ENCODE measurements at regions not wholly inside any gene's neighbourhood (a gene's known extent, or its start where the extent isn't known, plus 50 kb on each side); places are given as distances from the start of the nearest gene placed in this dataset.

DNA sequence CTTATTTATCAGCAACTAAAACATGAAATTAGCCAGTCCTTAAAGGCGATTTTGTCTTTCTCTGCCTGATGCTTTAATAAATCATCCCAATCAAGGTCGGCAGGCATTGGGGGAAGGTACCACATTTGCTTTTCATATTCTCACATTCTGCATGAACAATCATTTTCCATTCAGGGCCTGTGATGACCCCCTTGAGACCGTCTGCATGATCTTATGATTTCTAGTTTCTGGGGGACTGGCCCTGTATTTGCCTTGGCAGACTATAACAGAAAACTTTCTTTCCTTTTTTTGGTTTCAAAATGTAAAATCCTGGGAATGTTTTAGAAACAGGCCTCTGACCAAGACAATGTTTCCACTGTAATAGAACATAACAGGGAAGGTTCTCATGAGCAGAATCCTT, 296.8 kb downstream of the IDS start (continued):
- TF ChIP-seq, protein P1, sequence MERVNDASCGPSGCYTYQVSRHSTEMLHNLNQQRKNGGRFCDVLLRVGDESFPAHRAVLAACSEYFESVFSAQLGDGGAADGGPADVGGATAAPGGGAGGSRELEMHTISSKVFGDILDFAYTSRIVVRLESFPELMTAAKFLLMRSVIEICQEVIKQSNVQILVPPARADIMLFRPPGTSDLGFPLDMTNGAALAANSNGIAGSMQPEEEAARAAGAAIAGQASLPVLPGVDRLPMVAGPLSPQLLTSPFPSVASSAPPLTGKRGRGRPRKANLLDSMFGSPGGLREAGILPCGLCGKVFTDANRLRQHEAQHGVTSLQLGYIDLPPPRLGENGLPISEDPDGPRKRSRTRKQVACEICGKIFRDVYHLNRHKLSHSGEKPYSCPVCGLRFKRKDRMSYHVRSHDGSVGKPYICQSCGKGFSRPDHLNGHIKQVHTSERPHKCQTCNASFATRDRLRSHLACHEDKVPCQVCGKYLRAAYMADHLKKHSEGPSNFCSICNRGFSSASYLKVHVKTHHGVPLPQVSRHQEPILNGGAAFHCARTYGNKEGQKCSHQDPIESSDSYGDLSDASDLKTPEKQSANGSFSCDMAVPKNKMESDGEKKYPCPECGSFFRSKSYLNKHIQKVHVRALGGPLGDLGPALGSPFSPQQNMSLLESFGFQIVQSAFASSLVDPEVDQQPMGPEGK (CRISPR knock-in tag; IDR thresholded peaks at IDR 0.05; ENCODE audit: borderline replicate concordance): no peak

- TF ChIP-seq ZC3H10 (CRISPR knock-in tag; IDR thresholded peaks at IDR 0.05) (no peak), CSDC2 (CRISPR knock-in tag; IDR thresholded peaks at IDR 0.05) (no peak), ISL1 (CRISPR knock-in tag; IDR thresholded peaks at IDR 0.05) (no peak), OSR1 (CRISPR knock-in tag; IDR thresholded peaks at IDR 0.05) (no peak), ZNF565 (CRISPR knock-in tag; conservative IDR thresholded peaks at IDR 0.05; ENCODE audit: low read depth) (no peak), CSRNP3 (CRISPR knock-in tag; IDR thresholded peaks at IDR 0.05) (no peak), TOX (CRISPR knock-in tag; IDR thresholded peaks at IDR 0.05; ENCODE audit: borderline replicate concordance) (no peak), ZNF70 (CRISPR knock-in tag; IDR thresholded peaks at IDR 0.05) (no peak), ZFP3 (CRISPR knock-in tag; IDR thresholded peaks at IDR 0.05) (no peak)
- ATAC-seq: no peak
Observed at GRCh38 chrX:149207518-149207917, 297.6 kb downstream of the IDS start.

DNA sequence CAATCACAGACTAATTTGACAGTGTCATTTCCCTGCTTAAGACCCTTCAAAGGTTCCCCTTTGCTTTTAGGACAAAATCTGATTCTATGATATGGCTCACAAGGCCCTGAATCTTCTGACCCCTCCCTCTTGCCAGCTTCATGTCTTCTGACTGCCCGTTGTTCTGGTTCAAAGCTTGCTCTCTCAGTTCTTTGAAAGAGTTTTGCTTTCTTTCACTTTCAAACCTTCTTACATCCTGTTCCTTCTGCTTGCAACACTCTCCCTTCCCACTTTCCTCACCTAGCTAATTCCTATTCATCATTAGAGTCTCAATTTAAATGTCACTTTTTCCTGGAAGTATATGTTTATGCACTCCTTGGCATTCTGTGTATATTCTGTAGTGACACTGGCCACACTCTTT, 299.2 kb downstream of the IDS start:
- no peak for ATAC-seq
- TF ChIP-seq TOX (CRISPR knock-in tag; IDR thresholded peaks at IDR 0.05; ENCODE audit: borderline replicate concordance) (no peak), CREB5 (CRISPR knock-in tag; IDR thresholded peaks at IDR 0.05; ENCODE audit: low read depth) (no peak), BACH2 (CRISPR knock-in tag; IDR thresholded peaks at IDR 0.05; ENCODE audit: borderline replicate concordance) (no peak), TCF4 (CRISPR knock-in tag; IDR thresholded peaks at IDR 0.05; ENCODE audit: borderline replicate concordance) (no peak), ZNF8 (CRISPR knock-in tag; IDR thresholded peaks at IDR 0.05) (no peak), ESRRG (CRISPR knock-in tag; IDR thresholded peaks at IDR 0.05) (no peak), PPARA (CRISPR knock-in tag; IDR thresholded peaks at IDR 0.05; ENCODE audit: borderline replicate concordance) (no peak), GLIS3 (CRISPR knock-in tag; IDR thresholded peaks at IDR 0.05) (no peak), RARB (CRISPR knock-in tag; IDR thresholded peaks at IDR 0.05) (no peak)

- no peak for ATAC-seq
Observed at GRCh38 chrX:149205081-149205480, 300.0 kb downstream of the IDS start.

More at GRCh38 chrX:149205081-149205480, 300.0 kb downstream of the IDS start:
- TF ChIP-seq ZNF8 (CRISPR knock-in tag; IDR thresholded peaks at IDR 0.05): no peak
- TF ChIP-seq ZNF70 (CRISPR knock-in tag; IDR thresholded peaks at IDR 0.05): no peak
- no peak for TF ChIP-seq ZFP3 (CRISPR knock-in tag; IDR thresholded peaks at IDR 0.05)
- TF ChIP-seq RARB (CRISPR knock-in tag; IDR thresholded peaks at IDR 0.05): no peak
- TF ChIP-seq OSR1 (CRISPR knock-in tag; IDR thresholded peaks at IDR 0.05): no peak
- no peak for TF ChIP-seq POU6F1 (CRISPR knock-in tag; IDR thresholded peaks at IDR 0.05; ENCODE audit: borderline replicate concordance, low read depth)
- TF ChIP-seq, protein P1 (CRISPR knock-in tag; IDR thresholded peaks at IDR 0.05; ENCODE audit: borderline replicate concordance): no peak
- TF ChIP-seq CSDC2 (CRISPR knock-in tag; IDR thresholded peaks at IDR 0.05): no peak

Data from SK-N-SH treated with all-trans-retinoic acid at 6 μM for 48 hours (cell line).